Skin epidermis (tissue), 12 donors: ENCODE measurements at regions not wholly inside any gene's neighbourhood (a gene's known extent, or its start where the extent isn't known, plus 50 kb on each side); places are given as distances from the start of the nearest gene placed in this dataset.

ENCODE experiments used
- H3K27ac ChIP-seq, 21 experiments: fragments of 200-600 bp; sonication (generic) in 11 of 21; one replicate each; pipeline ENCODE4 v1.5.0; 2020; ENCODE audit warnings: mild to moderate bottlenecking in 3 of 21, inconsistent platforms in 2 of 21, moderate library complexity in 2 of 21
- H3K4me3 ChIP-seq, 7 experiments: fragments of 200-600 bp; sonication (generic) in 2 of 7; one replicate each; pipeline ENCODE4 v1.5.0; 2020; ENCODE audit warnings: inconsistent platforms in 2 of 7, mild to moderate bottlenecking in 2 of 7, moderate library complexity in 1 of 7

DNA sequence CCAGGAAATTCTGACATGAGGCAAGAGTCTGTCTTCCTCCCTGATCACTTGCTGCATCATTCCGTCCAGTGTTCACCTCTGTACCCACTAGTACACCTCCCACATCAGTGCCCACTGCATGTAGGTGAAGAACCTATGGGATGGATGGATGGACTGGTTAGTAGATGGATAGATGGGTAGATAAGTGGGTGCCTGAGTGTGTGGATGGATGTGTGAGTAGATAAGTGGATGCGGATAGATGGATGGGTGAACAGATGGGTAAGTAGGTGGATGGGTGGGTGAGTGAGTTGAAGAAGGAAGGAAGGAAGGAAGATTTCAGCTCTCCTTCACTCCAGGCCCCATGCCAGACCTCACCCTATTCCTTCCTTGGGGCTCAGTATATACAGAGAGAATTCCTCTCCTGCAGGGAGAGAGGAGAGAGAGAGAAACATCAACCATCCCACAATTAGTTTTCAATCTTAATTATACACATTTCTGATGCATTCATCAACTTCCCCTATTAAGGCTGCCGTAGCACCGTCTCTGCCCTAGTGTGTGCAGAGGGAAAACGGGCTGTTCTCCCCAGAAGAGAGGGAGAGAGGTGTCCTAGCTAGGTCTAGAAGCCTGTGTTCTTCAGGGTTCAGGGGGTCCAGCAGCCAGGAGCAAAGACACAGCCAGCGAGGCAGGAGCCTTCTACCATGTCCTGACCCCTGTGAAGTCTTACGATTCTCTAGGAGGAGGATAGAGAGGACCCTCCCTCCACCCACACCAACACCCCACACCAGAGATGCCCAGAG is 125.3 kb downstream of the BUD13 start:
- Histone ChIP-seq H3K27ac (no peak overlapping the region), H3K4me3 (no peak overlapping the region)

DNA sequence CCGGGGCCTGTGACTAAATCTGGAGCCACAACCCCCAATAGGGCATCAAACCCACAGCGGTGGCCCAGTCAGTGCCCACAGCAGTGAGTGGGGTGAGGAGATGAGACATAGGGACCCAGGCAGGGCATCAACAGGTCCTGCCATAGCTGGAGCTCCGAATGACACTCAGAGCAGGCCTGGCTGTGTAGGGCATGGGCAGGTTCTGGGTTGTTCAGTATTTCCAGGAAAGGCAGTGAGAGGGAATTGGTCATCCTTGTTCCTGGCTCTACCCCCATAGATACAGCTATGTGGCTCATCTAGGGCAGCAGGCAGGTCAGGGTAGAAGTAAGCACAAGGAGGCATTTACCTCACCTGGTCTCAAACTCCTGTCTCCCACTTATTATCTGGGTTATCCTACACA is 126.6 kb downstream of the BUD13 start:
- Histone ChIP-seq H3K27ac (no peak overlapping the region), H3K4me3 (no peak overlapping the region)

DNA sequence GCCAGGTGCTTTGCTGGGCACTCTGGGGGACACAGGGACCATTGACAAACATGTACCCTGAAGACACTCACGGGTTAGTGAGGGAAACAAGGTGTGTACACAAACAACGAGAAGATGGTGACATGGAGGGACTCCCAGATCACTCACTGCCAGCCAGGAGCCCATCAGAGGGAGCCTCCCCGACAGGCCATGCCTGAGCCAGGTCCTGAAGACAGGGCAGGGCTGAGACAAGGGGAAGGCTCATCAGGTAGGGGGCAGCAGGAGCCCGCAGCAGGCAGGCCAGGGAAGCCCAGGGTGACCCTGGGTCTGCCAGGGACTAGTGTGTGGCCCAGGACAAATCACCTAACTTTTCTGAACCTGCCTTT is 127.9 kb downstream of the BUD13 start:
- Histone ChIP-seq H3K27ac (no peak overlapping the region), H3K4me3 (no peak overlapping the region)

DNA sequence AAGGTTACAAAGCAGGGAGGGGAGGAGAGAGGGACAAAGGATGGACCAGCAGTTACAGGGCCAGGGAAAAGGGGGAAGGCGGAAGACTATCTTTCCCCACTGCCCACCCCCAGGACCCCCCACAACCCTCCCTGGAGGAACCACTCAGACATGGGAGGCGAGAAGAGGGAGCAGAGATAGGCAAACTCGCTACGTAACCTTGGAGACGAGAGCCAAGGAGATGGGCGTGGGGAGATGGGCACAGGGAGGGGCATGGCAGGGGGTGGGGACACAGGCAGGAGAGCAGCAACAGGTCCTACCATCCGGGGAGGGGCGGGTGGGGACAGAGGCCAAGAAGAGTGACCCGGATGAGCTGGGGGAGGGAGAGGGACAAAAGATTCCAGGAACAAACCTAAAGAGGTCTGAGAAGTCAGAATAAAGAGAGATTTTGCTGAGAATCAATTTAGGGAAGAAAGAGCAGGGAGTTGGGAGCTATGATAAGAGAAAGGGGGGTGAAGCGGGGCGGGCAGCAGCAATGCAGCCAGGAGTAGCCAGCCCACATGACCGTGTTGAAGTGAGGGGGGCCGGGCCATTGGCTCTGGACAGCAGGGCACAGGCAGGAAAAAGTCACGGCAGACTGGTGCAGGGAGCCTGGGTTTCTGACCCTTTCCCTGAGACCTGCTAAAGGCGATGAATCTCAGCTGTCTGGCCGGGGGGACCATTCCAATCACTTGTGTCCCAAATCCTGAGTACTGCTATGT is 128.4 kb downstream of the BUD13 start:
- Histone ChIP-seq H3K4me3 (no peak overlapping the region), H3K27ac (no peak overlapping the region)

DNA sequence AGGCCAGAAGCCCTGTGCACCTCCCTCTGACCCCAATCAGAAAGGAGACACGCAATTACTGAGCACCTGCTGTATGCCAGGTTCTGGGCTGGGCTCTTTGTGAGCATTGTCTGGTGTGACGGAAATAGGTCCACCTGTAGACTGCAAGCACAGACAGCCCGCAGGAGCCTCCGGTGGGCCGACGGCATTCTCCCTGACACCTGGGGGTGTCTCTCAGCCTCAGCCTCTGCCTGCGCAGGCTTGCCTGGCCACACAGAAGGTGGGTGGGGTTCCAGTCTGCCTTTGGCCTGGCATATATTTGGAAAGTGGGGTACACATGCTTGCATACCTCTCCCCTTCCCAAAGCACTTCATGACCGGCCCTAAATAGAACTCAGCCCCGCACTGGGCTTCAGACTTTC is 129.3 kb downstream of the BUD13 start:
- Histone ChIP-seq H3K4me3 (no peak overlapping the region), H3K27ac (no peak overlapping the region)

DNA sequence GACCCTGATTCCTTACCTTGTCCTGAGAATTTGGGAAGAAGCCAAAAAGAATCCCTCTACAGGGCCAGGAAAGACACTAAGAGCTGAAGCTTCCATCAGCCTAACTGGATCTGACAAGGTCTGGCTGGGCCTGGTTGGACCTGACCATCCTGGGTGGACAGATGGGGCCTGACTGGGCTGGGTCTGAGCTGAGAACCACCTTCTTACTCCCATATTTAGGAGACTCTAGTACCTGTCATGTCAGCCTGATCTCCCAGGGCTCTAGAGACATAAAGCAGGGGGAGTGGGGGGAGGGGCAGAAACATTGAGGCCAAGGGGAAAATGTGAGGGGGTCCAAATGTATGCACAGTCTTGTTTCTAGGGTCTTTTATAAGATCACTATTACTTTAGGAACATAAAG is 129.9 kb downstream of the BUD13 start:
- Histone ChIP-seq H3K27ac (no peak overlapping the region), H3K4me3 (no peak overlapping the region)

DNA sequence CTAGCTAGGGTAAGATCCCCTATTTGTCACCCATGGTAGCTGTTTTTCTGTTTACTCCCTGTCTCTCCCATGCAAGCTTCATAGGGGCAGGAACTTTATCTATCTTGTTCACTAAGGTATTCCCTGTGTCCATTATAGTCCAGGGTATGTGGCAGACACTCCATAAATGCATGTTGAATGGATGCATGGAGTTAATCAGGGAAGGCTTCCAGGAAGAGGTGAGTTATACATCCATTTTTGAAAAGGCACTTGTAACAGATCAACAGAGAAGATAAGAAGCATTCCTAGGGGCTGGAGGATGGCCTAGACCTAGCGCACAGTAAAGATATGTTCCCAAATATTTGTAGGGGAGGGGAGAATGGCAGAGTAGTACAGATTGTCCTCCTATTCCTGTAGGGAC is 130.3 kb downstream of the BUD13 start:
- no peak overlapping the region for H3K27ac ChIP-seq
- H3K4me3 ChIP-seq, result no peak overlapping the region

DNA sequence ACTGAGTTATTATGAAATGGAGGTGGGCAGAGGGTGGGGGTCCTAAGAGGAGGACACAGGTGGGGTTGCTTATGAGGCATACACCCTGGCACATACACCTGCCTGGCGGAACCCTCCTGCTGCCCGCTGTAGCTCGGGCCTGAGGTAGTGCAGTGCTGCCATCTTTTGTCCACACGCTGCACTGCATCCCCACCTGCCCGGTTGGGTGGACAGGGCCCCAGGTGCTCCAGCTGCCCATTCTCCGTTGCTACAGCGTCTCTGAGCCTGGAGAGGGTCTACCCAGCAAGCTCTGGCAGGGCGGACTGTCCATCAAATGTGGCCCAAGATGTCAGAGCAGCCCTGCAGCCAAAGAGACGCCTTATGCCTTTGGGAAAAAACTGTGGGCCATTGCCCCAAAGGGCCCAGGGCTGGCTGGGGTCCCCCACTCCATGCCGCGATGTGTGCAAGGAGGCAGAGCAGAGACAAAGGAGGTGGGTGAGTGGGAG is 131.2 kb downstream of the BUD13 start:
- no peak overlapping the region for H3K4me3 ChIP-seq
- H3K27ac ChIP-seq, result no peak overlapping the region

DNA sequence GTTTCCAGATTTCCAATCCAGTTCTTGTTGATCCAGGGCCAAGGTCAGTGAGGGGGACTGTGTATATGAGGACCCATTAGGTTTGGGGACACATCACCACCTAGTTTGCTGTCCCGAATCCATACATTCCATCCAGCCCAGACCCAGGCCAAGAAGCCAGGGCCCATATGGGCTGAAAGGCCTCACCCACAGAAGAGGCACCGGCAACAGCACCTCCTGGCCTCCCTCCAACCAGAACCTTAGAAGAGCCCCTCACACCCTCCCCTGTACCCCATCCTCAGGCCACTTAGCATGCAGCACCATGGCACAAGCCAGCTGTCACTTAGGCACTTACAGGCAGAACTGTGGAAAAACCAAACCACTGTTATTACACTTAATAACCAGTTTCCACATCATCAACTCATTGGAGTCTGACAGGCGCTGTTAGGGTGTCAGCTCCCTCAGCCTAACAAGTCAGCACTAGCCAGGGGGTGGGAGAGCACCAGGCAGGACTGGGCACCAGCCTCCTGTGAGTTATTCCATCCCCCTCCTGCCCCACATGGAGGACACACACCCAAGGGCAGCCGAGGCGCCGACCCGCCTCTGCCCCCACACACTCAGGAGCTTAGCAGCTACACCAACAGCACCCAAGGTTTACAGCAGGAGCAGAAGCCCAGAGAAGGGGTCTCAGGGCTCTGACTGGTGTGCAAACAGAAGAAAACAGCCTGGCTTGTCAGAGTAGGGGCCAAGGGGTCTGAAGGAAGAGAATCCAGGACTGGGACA is 132.0 kb downstream of the BUD13 start:
- Histone ChIP-seq H3K4me3 (no peak overlapping the region), H3K27ac (no peak overlapping the region)

DNA sequence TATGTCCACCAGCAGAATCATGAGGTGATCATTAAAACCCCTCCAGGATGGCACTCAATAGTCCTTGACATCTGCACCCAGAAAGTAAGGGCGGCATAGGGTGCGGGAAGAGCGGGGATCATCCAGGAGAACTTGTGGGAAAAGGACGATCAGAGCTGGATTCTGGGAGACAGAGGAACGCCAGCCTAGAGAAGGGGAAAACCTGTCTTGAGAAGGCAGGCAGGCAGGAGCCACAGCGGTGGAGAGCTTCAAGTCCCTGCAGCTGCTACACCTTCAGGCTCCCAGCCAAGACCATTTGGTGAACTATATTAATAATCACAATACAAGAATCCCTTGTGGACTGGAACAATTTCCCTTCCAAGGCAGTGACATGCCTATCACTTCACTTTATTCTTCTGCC is 134.3 kb downstream of the BUD13 start:
- Histone ChIP-seq H3K27ac (no peak overlapping the region), H3K4me3 (no peak overlapping the region)

DNA sequence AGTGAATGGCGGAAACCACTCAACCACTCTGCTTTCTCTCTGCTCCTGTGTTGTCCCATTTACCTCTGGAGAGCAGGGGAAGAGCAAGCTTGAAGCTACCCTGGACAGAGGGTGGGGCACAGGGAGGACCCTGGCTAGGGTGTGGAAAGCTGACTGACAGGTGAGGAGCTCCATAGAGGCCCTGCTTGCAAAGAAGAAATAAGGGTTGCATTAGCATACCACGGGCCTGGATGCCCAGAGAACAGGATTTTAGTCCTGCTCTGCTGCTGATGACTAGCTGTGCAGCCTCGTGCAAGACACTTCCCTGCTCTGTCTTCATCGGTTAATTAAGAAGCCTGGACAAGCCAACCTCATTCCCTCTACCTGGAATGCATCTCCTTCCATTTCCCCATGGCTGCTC is 135.0 kb downstream of the BUD13 start:
- H3K27ac ChIP-seq, result no peak overlapping the region
- no peak overlapping the region for H3K4me3 ChIP-seq

DNA sequence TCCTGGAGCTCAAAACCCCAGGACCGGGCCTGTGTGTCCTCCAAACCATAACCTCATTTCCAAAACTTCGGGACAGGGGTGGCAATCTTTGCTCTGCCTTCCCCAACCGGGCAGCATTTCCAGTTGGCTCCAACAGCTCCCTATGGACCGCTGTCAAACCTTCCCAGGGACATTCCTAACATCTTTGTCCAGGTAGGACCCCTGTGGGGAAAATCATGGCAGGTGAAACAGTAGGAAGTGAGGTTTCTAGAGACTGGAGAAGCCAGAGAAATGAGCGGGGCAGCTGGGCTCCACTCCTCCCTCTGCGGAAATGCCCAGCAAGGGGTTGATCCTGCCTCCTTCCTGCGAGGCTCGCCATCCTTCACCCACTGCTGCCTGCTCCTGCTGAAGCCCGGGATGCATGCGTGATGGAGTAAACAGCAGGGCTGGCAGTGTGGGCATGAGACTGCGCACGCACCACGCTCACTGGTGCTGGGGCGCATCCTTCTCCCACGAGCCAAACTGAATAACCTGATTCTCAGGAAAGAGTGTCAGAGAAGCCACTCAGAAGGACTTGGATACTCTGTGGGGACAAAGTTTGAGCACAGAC is 136.4 kb downstream of the BUD13 start:
- no peak overlapping the region for H3K4me3 ChIP-seq

DNA sequence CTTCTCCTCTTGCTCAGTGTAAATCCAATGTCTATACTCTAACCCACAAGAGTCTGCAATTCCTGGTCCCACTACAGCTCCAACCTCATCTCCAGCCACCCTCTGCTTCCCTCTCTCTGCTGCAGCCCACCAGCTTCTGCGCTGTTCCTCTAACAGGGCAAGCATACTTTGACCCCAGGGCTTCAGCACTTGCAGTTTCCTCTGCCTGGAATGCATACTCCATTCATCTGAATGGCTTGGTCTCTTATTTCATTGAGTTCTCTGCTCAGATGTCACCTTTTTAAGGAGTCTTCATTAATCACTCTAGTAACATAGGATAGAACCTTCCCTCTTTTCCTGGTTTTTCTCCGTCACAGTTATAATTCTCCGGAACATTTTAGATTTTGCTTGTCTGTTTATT is 141.6 kb downstream of the BUD13 start:
- no peak overlapping the region for H3K27ac ChIP-seq
- no peak overlapping the region for H3K4me3 ChIP-seq

More for the DNA sequence above, 136.4 kb downstream of the BUD13 start:
- no peak overlapping the region for H3K27ac ChIP-seq

DNA sequence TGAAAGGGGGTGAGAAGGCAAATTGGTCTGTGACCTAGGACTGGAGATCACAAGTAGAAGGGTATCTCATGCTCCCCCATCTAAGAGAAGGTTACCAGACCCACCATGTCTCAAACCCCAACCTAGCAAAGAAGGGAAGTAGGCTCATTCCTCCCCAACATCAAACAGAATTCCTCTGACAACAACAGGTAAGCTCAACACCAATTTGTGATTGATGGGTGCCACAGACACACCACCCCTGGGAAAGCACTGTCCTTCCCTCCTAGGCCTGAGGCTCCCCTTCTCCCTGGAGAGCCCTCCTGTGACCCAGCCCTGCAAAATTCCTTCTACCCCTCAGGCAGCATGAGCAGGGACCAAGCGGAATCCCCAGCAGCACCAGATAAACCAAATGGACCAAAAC is 154.3 kb downstream of the BUD13 start:
- Histone ChIP-seq H3K27ac (no peak overlapping the region), H3K4me3 (no peak overlapping the region)

DNA sequence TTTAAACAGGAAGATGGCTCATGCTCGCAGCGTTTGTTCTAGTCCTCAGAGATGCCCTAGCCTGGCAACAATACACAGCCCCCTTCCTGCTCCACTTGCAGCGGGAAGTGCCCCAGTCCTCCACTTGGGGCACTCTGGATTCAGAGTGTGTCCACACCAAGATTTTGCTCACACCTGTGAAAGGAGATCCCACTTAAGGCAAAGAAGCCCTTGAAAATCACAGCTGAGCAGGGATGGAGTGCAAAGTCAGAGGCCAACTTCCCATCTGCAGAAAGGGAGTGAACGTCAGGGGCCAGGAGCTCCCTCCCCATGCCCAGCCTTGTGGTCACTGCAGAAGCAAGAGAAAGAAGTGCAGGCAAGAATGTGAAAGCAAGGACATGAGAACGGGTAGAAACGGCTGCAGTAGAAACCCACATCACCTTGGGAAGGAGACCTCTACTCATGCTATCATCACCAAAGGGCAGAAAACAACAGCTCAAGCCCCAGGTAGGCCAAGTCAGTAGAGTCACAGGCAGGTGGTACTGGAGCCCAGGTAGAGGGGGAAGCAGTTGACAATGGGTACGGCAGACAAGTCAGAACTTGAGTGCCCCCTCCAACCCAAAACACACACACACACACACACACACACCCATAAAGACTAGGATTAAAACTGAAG is 157.4 kb downstream of the BUD13 start:
- H3K27ac ChIP-seq, result no peak overlapping the region

DNA sequence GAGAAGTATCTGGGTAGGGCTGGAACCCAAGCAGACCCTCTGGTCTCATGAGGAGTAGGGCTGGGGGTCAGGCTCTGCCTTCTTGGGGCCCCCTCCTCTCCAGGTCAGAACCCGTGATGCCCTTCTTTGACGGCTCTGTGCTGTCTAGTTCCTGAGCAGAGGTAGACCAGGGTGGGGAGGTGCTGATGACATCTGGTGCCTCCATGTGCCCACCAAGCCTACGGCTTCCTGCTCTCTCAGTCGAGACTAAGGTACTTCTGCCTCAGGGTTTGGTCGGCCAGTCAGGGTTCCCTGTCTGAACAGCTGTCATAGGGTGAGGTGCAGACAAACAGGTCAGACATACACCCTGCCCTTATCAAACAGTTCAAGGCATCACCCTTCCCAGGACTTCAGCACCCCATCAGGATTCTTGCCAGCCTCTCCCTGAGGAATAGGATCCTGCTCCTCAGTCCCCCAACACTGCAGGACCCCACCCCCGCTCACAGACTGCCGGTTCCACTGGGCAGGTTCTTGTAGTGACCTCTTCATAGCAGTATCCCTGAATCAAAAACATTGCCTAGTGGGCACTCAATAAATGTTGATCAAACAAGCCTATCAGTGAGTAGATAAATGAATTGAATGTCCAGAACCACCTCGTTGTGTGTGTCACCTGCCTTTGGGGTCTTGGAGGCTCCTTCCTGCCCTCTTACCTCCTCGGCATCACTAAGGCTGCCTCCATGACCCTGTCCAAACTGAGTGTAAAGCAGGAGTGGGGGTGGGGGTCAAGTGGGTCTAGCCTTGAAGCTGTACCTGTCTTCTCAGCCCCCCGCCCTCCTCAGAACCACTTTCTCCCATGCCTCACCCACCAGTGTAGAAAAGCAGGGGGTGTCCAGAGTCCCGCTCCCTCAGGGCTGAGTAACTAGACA is 158.2 kb downstream of the BUD13 start:
- Histone ChIP-seq H3K27ac (no peak overlapping the region), H3K4me3 (no peak overlapping the region)

More for the DNA sequence above, 157.4 kb downstream of the BUD13 start:
- no peak overlapping the region for H3K4me3 ChIP-seq

DNA sequence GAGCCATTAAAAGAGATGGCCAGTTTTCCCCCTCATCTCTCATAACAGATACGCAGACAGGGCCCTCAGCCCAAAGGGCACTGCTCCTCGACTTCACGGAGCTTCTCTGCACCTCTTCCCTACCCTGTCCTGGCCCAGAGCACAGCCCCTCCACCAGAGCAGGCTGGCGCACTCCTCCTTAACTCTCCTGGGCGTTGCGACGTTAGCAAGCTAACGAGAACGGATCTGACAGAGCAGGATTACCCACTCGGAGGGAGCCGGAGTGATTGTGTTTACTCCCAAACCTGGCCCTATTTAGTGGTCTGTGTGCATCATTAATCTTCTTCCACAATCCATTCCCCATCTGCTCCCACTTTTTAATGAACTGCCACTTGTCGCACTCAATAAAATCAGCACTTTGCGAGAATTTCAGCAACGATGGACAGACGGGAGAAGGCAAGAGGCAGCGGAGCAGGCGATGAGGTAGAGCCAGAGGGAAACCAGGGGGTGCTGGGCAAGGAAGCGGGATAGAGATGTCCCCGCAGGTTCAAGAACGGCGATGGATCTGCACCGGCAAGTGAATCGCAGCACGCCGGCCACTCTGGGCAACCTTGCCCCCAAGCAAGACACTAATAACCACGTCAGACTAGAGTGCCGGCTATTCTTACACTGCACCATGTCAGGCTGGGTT is 159.4 kb downstream of the BUD13 start:
- Histone ChIP-seq H3K4me3 (no peak overlapping the region), H3K27ac (no peak overlapping the region)

DNA sequence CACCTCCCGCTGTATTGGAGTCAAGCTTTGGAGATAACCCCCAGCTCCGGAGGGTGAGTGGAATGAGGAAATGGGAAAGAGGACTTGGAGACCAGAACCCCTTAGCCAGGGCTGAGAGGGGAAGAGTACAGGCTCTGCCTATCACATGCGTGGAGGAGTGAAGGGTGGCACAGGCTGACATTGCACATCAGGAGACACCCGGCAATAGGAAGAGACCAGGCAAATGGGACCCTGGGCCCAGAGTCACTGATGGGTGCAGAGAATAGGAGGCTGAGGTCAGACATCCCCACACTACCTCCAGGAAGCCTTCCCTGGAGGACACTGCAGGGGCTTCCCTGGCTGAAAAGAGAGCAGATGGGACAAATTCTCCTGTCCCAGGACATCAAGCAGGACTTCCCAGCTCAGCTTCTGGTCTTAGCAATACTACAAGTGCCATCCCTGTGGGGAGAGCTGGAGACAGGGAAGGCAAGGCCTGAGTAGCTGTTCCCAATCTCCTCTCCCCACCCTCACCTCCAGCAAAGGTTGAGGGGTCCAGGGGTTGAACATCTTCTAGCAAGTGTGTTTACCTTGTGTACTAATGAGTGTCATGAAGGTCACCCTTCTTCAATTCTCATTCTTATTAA is 160.7 kb downstream of the BUD13 start:
- Histone ChIP-seq H3K4me3 (no peak overlapping the region), H3K27ac (no peak overlapping the region)
